NCI-H524 treated with DMSO at 0.1 percent for 48 hours (cell line): ENCODE measurements at regions not wholly inside any gene's neighbourhood (a gene's known extent, or its start where the extent isn't known, plus 50 kb on each side); places are given as distances from the start of the nearest gene placed in this dataset.

ENCODE experiments used
- DNase-seq: peaks from one replicate; lab custom pipeline; 2025; lab: John Stamatoyannopoulos, UW

DNA sequence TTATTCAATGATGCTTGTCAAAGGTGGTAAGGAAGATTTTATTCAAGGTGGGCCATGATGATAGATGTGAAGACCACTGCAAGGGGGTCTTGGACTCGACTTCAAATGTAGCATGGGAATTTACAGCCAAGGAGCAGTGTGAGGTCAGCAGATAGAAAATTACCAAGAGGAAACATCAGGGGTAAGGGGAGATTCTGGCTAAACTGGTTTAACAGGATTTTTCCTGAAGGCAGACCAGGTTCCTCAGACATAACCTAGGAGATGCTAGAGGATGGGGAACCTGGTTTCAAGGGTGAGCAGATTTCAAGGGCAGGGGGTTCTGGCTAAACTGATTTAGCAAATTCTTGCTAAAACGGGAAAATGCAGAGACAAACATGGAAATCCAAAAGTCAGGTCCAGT is 464.9 kb downstream of the TAFA4 start:
- DNase-seq, result no peak

DNA sequence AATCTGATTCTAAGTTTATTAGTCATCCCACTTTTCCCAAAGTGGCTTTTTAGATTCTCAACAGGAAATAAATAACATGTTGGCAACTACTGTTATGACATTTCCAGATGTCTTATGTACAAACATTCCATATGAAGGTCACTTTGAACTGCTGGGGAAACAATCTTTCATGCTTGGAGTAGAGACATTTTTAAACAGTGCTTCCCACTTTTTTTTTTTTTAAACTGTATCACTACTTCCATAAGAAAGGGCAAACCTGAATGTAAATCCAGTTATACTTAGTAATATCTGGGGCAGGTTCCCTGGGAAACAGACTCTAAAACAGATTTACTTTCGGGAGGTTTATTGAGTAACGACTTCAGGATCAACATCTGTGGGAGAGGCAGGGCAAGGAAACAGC is 473.8 kb downstream of the TAFA4 start:
- no peak for DNase-seq

DNA sequence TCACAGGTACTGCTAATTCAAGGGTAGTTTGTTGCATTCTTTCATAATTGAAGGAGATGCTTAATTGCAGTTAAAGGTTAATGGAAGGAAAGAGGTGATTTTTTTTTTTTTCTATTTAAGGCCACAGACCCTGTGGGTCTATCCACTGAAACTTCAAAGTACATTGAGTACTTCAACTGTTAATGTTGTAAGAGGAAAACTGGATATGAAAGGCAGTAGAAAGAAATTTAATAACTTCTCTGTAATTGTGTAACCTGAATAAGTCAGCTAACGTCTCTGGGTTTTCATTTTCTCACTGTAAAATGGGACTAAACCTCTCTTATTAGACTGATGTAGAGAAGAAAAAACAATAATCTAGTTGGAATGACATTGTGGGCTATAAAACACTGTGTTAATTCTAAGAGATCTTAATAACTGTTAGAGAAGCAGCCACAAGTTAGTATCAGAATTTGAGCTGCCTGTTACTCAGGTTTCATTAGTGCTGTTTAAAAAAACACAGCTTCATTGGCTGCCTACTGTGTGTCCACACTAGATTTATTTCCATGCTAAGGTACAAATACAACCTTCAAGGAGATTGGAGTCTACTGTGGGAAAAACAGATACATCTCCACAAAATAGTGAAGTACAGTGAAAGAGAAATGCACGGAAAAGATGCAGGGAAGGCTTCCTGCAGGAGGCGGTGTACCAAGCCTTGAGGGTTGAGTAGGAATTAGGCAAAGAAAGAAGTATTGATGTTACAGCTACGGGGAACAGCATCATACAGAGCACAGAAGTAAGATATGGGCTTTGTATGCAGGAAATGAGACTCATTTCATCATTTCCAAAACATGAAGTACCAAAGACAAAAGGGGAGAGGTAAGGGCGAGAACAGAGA is 483.6 kb downstream of the TAFA4 start:
- DNase-seq, result no peak

DNA sequence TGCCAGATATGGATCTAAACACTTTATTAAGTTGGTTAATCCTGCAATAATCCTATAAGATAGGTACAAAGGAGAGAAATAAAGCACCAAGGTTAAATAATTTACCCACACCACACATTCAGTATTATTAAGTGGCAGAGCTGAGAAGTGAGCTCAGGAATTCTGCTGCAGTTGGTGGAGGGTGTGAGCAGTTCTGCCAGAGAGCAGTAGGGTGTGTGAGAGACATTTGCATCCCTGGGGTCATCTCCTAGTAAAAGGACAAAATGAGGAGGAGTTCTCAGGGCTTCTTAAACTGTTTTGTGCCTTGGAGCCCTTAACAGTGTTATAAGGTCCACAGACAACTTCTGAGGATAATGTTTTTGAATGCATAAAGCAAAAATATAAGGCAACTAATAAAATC is 484.5 kb downstream of the TAFA4 start:
- DNase-seq, result no peak

DNA sequence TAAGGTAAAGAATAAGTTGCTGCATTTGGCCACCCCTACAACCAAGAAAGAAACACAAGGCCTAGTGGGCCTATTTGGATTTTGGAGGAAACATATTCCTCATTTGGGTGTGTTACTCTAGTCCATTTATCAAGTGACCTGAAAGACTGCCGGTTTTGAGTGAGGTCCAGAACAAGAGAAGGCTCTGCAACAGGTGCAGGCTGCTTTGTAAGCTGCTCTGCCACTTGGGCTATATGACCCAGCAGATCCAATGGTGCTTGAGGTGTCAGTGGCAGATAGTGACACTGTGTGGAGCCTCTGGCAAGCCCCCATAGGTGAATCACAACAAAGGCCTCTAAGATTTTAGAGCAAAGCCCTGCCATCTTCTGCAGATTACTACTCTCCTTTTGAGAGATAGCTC is 491.3 kb downstream of the TAFA4 start:
- no peak for DNase-seq

DNA sequence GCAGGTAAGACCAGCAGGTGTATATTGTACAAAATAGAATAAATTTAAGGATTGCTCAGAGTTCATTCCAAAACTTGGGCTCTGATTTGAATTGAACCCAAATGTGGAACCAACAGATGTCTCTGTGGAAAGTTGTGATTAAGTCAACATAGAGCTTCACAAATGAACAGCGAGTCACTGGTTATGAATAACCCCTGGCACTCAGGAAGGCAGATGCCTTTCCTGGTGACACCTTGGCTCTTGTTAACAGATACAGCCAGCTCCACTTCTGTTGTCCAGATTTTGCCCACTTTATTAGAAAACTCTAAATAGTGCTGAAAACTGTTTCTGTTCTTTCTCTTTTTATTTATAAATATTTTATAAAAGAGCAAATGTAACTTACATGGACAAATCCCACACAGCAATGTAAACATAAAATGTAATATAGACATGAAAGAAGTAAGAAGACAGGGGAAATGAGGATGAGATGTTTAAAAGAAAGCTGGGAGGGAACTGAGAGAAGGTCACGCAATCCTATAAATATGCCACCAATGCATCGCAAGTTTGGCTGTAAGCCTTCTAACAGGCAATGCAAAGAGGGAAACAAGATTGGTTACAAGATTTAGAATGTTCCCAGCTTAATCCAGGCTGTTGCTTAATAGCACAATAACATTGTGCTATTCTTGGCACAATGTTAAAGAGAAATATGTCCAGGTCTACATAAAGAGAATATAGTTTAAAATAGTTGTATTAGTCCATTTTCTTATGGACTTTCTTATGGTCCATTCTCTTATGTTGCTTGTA is 495.5 kb downstream of the TAFA4 start:
- DNase-seq, result no peak

DNA sequence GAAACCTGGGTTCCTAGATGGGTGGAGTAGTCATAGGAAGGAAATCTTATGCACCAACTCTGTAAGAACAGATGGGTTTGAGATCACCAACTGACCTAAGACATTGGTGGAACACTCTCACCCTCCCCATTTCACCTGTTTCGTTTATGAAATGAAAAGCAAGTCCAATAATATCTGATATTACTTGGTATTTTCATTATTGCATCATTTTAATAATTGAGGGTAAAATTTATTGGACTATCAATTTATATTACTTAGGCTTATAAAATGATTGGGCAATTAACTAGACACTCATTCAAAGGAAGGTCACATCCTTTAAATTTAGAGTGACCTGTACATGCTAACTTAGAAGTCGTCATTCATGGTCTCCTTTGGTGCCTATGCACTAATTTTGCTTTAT is 503.9 kb downstream of the TAFA4 start:
- no peak for DNase-seq

DNA sequence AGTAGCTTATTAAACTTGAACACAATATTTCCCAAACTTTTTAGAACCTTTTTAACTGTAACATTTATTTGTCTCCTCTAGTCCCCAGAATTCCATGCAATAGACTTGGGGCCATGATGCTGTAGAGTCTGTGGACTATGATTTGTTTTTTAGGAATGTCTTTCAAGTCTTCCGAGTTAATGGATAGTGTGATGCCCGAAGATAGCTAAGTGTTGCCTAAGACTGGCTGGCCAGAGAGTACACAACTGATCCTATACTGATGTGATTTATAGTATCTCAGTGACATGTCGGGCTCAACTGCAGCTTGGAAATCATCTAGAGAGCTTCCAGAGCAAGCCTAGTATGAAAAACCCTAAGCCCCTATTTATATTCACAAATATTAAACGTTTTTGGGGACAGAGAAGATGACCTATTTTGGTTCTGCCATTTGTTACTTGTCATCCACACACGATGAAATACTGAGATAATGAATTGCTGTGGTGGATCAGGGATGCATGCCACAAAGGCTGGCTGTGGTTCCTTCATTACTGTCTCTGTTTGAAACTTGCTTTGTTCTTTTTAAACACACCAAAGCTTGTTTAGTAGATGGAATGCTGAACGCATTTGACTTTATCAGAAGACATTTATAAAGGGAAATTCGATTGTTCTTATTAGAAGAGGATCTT is 507.4 kb downstream of the TAFA4 start:
- no peak for DNase-seq

DNA sequence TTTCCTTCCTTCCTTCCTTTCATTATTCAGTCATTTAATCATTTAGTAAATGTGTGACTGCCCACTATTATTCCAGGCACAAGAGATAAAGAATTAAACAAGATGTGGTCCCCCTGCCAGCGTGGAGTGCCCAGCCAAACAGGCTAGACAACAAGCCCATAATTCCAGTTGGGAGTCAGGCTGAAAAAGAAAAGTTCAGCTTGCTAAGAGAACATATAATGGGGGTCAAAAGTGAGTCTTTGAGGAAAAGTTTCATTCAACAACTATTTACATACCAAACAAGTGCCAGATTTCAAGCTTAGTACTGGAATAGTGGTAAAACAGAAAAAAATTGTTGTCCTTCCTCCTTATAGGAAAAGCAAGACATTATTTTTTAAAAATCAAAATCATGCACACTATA is 523.7 kb downstream of the TAFA4 start:
- DNase-seq, result no peak

DNA sequence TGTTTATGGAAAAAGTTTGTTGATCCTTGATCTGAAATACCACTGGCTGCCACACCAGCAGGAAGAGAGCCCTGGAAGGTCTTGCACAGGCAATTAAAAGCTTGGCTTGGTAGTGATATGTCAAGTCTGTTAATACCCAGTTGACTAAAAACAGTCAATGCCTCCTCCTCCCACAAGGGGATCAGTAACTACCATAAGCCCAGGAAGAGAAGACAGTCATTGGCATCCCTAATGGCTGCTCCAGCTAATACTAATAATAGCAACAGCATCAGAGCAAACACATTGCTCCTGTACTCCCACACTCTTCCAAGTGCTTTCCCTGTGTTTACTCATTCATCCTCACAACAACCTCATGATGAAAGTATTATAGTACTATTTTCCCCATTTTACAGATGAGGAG is 528.6 kb downstream of the TAFA4 start:
- no peak for DNase-seq

DNA sequence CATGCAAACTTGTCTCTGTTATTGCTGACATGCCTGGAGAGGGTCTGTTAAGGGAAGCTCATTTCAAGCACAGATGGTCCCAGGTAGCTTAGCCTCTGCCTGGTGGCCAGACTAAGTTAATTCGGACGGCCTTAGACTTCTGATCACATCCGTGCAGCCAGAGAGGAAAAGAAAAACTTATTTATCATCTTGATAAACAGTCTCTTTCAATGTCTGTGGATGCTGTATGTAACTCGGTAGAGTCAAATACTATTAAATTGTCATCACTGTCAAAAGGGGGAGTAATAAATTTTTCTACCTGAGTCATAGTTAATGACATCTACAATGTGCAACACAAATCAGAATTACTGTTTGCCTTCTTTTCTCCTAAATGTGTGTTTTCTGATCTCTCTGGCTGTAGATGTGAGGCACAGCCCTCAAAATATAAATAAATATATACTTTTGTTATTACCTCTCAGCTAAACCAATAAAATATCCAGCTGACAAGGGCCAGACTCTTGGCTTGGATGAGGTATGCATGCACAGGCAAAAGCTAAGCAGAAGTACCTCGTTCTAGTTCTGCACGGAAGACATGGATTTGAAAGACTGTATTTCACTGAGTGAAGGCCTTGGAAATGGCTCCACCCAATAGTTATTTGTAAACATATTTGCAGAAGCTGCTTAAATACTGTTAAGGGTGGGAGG is 530.0 kb downstream of the TAFA4 start:
- DNase-seq, result no peak

DNA sequence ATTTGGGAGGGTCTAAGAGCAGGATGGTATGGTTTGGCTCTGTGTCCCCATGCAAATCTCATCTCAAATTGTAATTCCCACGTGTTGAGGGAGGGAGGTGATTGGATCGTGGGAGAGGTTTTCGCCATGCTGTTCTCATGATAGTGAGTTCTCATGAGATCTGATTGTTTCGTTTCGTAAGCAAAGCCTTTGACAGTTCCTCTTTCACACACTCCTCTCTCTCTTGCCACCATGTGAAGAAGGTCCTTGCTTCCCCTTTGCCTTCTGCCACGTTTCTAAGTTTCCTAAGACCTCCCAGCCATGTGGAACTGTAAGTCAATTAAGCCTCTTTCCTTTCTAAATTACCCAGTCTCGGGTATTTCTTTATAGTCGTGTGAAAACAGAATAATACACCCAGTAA is 553.7 kb downstream of the TAFA4 start:
- no peak for DNase-seq

DNA sequence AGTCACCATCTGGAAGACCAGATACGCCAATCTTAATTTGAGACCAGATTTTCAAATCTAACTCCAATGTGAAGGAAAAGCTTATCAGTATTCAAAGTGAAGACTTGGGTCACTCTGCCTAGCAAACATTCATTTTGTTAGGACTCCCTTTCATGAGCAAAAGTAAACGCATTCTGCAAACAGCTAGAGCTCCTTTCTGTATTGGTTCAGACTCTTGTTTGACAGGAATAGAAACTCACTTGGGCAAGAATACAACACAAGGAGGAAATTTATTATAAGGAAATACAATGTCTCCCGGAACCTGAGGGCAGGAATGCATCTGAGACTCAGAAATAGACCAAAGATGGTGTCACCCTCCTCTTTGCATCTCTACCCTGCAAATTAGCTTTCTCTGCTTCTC is 558.6 kb downstream of the TAFA4 start:
- DNase-seq, result no peak

DNA sequence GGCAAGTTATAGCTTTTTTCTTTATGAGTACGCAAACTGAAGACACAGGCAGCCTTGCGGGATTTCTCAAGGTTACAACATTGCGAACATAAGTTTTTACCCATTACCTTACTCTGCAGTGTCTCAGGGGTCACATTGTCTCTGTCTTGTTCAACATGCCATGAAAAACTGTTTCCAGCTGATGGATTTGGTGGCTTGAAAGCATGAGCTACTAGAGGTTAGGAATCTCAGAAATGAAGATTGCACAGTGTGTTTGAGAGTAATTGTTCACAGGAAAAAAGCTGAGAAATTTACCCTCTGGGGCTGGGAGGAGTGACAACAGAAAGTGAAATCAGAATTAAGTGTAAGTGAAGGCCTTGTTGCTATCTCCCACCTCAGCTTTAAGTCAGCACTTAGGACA is 568.6 kb downstream of the TAFA4 start:
- DNase-seq, result no peak

DNA sequence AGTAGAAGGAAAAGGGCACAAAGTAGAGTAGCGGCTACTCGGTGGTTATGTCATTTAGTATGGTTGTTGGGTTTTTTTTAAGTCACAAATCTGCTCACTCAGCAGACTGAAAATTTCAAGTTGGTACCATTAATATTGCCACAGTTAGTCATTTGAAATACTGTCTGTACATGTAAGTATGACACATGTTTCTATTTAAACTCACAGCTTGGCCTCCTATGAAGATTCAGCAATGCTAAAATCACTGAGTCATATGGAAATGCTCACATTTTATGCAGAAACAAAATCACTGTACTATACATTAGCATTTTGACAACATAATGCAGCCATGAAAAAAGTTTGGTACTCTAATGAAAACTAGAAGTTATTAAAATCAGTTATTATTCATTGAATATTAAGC is 571.9 kb downstream of the TAFA4 start:
- DNase-seq, result no peak

DNA sequence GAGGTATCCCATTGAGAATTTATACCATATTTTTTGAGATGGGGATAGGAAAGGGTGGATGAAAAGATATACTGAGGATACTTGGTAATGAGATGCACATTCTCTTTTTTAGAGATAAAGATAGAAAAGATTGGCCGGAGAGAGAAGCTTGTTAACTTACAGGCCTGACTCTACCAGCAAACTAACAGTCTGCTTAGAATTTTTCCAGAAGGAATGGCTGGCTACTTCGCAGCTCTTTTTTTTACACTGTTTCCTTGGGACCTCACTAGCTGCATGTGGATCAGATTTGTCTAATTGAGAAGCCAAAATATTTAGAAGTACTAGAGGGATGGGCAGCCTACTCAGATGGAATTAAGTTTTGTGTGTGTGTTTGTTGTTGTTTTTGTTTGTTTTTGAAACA is 586.6 kb downstream of the TAFA4 start:
- DNase-seq, result no peak

DNA sequence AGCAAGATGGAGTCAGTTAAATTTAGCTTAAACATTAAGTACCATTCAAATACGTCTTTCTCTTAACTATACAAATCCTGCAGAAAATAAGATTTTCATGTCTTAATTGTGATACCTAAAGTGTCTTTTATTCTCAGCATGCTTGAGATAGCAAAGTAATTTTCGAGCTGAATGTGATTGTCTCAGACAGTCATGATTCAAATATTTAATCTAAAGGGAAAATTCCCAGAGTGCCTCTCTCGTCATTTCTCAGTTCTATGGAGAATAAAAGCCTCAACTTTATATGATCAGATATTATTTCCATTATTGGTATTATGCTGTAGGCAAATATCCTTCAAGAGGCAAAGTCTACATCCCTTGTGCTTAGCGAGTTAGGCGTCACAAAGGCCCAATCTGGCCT is 589.9 kb downstream of the TAFA4 start:
- no peak for DNase-seq

DNA sequence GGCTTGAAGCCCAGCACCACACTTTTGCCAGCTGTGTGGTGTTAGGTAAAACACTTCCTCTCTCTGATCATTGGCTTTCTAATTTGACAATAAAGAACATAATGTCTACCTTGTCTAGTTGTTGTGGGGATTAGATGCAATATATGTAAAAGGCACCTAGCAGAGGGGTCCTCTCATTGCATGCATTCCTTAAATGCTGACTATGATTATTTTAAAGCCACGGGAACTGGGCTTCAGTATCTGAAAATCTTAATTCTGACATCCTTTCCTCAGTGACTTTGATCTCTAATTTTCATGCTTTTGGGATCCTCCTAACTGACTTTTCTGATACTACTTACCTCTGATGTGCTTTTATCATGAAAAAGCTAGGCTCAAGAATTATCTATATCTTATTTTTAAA is 596.3 kb downstream of the TAFA4 start:
- no peak for DNase-seq

DNA sequence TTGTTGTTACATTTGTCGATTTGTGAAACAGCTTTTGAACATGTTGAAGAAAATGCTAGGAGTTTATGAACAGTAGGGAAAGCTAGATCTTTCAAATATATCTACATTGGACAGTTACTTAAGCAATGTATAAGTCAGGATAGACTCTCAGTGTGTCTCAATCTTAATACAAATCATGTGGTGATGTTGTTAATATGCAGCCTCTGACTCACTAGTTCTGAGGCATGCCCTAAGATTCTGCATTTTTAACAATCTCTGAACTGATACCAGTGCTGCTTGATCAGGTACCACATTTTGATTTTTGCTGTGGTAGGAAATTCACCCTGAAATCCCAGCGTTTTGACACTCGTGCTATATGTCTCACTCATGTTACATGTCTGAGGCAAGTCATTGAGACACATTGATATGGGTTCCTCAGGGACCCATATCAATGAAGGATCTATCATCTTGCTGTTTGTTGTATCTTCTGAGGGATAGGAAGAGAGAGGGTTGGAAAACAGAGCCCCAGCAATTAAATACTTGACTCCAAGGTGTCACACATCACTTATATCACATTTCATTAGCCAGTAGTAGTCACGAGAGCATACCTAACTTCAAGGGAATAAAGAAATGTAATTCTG is 597.9 kb downstream of the TAFA4 start:
- no peak for DNase-seq

DNA sequence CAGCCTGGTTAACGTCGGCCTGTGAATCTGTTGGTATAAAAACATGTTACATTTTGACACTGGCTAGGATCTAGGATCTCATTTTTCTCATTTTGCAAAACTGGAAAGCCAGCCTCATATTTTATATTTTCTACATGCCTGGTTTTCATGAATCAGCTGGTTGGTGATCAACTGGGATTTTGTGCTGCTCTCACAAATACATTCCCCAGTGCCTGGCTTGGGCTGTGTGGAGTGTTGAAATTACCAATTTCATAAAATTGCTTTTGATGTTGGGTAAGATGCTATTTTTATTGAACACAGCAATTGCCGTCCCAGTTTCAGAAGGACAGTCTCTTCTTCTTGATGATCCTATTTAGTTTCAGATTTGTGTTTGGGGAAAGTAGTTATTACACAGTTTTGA is 604.3 kb downstream of the TAFA4 start:
- DNase-seq, result no peak

DNA sequence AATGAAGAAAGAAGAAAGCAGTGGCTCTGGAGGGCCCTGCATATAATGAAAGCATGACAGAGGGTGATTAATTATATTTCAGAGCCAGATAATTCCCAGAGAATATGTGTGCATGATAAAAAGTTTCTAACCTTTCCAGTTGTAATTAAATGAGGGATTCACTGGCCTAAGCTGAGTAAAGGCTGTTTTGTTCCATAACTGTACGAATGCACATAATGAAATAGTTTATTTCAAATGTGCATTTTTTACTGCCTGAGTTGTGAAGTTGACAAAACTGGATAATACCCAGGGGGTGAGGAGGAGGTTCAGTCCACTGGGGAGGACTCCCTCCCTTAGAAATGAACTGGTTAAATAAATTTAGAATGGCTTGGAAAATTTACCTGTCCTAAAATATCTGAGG is 616.4 kb downstream of the TAFA4 start:
- DNase-seq, result no peak

DNA sequence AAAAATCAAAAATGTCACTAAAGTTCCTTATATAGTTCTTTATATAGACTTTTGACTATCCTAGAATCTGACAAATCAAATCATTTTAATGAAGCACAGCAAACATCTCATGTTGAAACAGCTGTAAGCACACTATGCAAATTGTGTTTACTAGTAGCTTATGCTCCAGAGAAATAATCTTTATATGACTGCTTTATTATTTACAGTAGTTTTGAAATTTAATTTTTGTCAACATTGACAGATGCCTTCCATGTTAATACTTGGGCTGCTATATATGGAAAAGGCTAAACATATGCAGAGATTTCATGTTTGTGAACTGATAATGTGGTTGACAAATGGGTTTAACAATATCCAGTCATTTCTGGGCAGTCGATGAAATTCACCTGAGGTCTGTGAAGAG is 616.8 kb downstream of the TAFA4 start:
- DNase-seq, result no peak
